ENCODE measurements at regions not wholly inside any gene's neighbourhood (a gene's known extent, or its start where the extent isn't known, plus 50 kb on each side); places are given as distances from the start of the nearest gene placed in this dataset.

DNA sequence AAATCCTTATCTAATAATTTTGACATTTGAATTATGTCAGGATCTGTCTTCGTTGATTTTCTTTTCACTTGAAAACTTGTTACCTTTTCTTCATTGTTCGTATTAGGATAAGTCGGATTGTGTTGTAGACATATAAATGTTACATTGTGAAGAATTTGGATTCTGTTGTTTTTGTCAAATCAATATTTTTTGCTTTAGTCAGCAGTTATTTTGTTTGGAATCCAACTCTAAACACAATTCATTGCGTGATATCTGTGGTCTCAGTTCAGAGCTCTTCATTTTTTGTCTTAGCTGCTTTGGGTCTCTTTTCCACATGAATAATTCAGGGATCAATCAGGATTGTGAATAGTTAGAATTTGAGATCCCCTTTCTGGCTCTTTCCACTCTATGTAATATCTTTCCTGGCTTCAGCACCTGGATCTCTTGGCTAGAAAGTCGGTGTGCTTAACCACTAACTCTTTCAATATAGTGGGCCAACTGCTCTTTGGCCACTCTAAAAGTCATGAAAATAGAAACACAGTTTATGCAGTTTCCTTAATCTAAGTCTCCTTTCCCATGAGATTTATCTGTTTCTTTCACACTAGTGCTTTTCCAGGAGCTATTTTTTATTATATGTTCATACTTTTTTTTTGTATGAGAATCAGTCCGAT, 2494.2 kb upstream of the PCDH20 start:
- no peak overlapping the region for H3K4me3 ChIP-seq (ENCODE audit: insufficient read depth, low read depth, low read length)
- no peak overlapping the region for H3K27ac ChIP-seq (ENCODE audit: insufficient read depth, low read length)
- H2BK120ac ChIP-seq (ENCODE audit: low read depth, low read length): no peak overlapping the region
- H2AFZ ChIP-seq (replicated peaks; ENCODE audit: low read length, poor library complexity): no peak overlapping the region
- no peak overlapping the region for H3K9ac ChIP-seq (ENCODE audit: low read depth, low read length)
- no CpG with 5 or more reads among the region's 6 CpGs for WGBS, 2 experiments (ENCODE audit: extremely low coverage in 2 of 2, insufficient read length in 1 of 2)
- no peak overlapping the region for H3K4ac ChIP-seq (ENCODE audit: low read depth, low read length)
- no peak overlapping the region for H4K8ac ChIP-seq (ENCODE audit: low read depth in 2 of 2, low read length in 2 of 2)
- no peak overlapping the region for H2AK5ac ChIP-seq (ENCODE audit: low read depth, low read length)
- no peaks in the 10 kb centered on the region for H3K79me1 ChIP-seq (ENCODE audit: low read depth in 1 of 2, low read length in 2 of 2)
- no peaks in the 10 kb centered on the region for H3K4me1 ChIP-seq (ENCODE audit: control insufficient read depth, insufficient read depth, low read length)
- H3K56ac ChIP-seq (ENCODE audit: extremely low read depth, insufficient read depth, low read length): no peak overlapping the region
- dilution Hi-C loops (cut with HindIII; ENCODE audit: low sequenced_read_pairs, unreplicated experiment) (no loop called here), intact Hi-C loops (cut with micrococcal nuclease) (no loop called here), in situ Hi-C loops (cut with MboI; ENCODE audit: low sequenced_read_pairs) (no loop called here)
- H3K23ac ChIP-seq (ENCODE audit: low read depth, low read length): no peak overlapping the region
- H3K4me2 ChIP-seq (ENCODE audit: low read depth, low read length): no peak overlapping the region
- CTCF ChIA-PET: no interaction called here
- H4K5ac ChIP-seq (ENCODE audit: low read depth, low read length): no peak overlapping the region
- no peak overlapping the region for H2BK5ac ChIP-seq (ENCODE audit: low read depth, low read length, poor library complexity, severe bottlenecking)
- POLR2A ChIA-PET (ENCODE audit: unreplicated experiment): no interaction called here
- H3K9me1 ChIP-seq (ENCODE audit: insufficient read depth, low read length): no peaks in the 10 kb centered on the region
- H3K36me3 ChIP-seq (ENCODE audit: control insufficient read depth, insufficient read depth, low read length): no peaks in the 10 kb centered on the region
- no peaks in the 10 kb centered on the region for H3K9me3 ChIP-seq (ENCODE audit: control insufficient read depth, insufficient read depth, low read length)
- H3K18ac ChIP-seq (ENCODE audit: low read depth, low read length): no peak overlapping the region
- no peak overlapping the region for H2BK20ac ChIP-seq (ENCODE audit: low read depth, low read length)
- H3K27me3 ChIP-seq (ENCODE audit: control insufficient read depth, insufficient read depth, low read length): no peaks in the 10 kb centered on the region
- ATAC-seq (ENCODE audit: low read depth): no peak
- no peak overlapping the region for H2BK15ac ChIP-seq (ENCODE audit: low read depth, low read length)
- no TSS peak for BruUV-seq (replicated peaks)
- H3K14ac ChIP-seq (replicated peaks; ENCODE audit: low read depth, low read length): no peak overlapping the region
- H2AK9ac ChIP-seq (replicated peaks; ENCODE audit: low read depth, low read length, poor library complexity): no peak overlapping the region
- no peak for DNase-seq
- no peak overlapping the region for H4K91ac ChIP-seq (ENCODE audit: insufficient read depth, low read depth, low read length)
- TF ChIP-seq MXI1 (IDR thresholded peaks at IDR 0.05; ENCODE audit: borderline replicate concordance, low read depth, low read length) (no peak), MAFK (IDR thresholded peaks at IDR 0.05; ENCODE audit: low read depth, low read length) (peak; percentile 99), FOS (IDR thresholded peaks at IDR 0.05; ENCODE audit: low read depth, low read length) (no peak), POLR2A (IDR thresholded peaks at IDR 0.05; ENCODE audit: low read depth, low read length) (no peak)
- no peaks in the 10 kb centered on the region for H4K20me1 ChIP-seq (ENCODE audit: insufficient read depth, low read length)
